PC-3 (cell line): ENCODE measurements at regions not wholly inside any gene's neighbourhood (a gene's known extent, or its start where the extent isn't known, plus 50 kb on each side); places are given as distances from the start of the nearest gene placed in this dataset.

Experiments
- ATAC-seq: fragments of 200-7000 bp; cut with Tn5 transposase; 2 replicates; pipeline ENCODE4 v1.9.1; 2020; ENCODE audit warnings: mild to moderate bottlenecking, moderate library complexity
- BruUV-seq: library from RNA; stranded (reverse); fragments of 400-500 nt; replicated peaks from 2 replicates; lab custom pipeline; 2021; lab: Mats Ljungman, UMichigan
- CTCF ChIA-PET: fragments of 300-600 bp; sonication (Branson Sonifier 250); formaldehyde crosslinking; loops from one replicate; lab custom pipeline; 2022; ENCODE audit warnings: antibody characterized with exemption; lab: Charles Lee
- POLR2A ChIA-PET: fragments of 300-600 bp; sonication (Branson Sonifier 250); formaldehyde crosslinking; loops from one replicate; lab custom pipeline; 2022; ENCODE audit warnings: antibody characterized with exemption; ENCODE audit not compliant: unreplicated experiment; lab: Charles Lee
- DNase-seq: peaks from one replicate; pipeline ENCODE4 v3.0.0-alpha.2; 2015
- H2AFZ ChIP-seq: fragments of 300-600 bp; sonication (generic); 2 replicates; pipeline ENCODE4 v1.6.0; 2016; ENCODE audit warnings: antibody characterized with exemption, low read length
- H3F3A ChIP-seq: fragments of 300-600 bp; sonication (generic); one replicate; pipeline ENCODE4 v1.6.0; 2017; ENCODE audit warnings: antibody characterized with exemption, low read length, control low read depth, mild to moderate bottlenecking; ENCODE audit not compliant: unreplicated experiment
- H3K27ac ChIP-seq: fragments of 300-600 bp; sonication (generic); 2 replicates; pipeline ENCODE4 v1.5.1; 2016; ENCODE audit warnings: mild to moderate bottlenecking, low read length
- H3K27me3 ChIP-seq: fragments of 300-600 bp; sonication (generic); 2 replicates; pipeline ENCODE4 v1.6.1; 2016; ENCODE audit warnings: low read length, mixed read lengths
- H3K36me3 ChIP-seq: fragments of 300-600 bp; sonication (generic); 2 replicates; pipeline ENCODE4 v1.6.1; 2016; ENCODE audit warnings: low read depth, mixed run types, low read length, mixed read lengths
- H3K4me1 ChIP-seq: fragments of 300-600 bp; sonication (generic); 2 replicates; pipeline ENCODE4 v1.5.1; 2016; ENCODE audit warnings: low read length; ENCODE audit not compliant: insufficient read depth
- H3K4me2 ChIP-seq: fragments of 300-600 bp; sonication (generic); 2 replicates; pipeline ENCODE4 v1.6.0; 2016; ENCODE audit warnings: low read length
- H3K4me3 ChIP-seq: fragments of 300-600 bp; sonication (generic); 2 replicates; pipeline ENCODE4 v1.5.1; 2016; ENCODE audit warnings: mild to moderate bottlenecking, low read length, mixed read lengths
- H3K79me2 ChIP-seq: fragments of 300-600 bp; sonication (generic); 2 replicates; pipeline ENCODE4 v1.6.1; 2017; ENCODE audit warnings: low read length, mixed read lengths
- H3K9ac ChIP-seq: fragments of 300-600 bp; sonication (generic); 2 replicates; pipeline ENCODE4 v1.6.0; 2016; ENCODE audit warnings: mild to moderate bottlenecking, low read length
- H3K9me2 ChIP-seq: fragments of 300-600 bp; sonication (generic); replicated peaks from 2 replicates; pipeline ENCODE4 v1.6.1; 2016; ENCODE audit warnings: mixed run types, low read length, mixed read lengths
- H3K9me3 ChIP-seq: fragments of 300-600 bp; sonication (generic); 2 replicates; pipeline ENCODE4 v1.6.1; 2016; ENCODE audit warnings: low read length, mixed read lengths
- H4K20me1 ChIP-seq: fragments of 300-600 bp; sonication (generic); 2 replicates; pipeline ENCODE4 v1.6.1; 2016; ENCODE audit warnings: low read length, mixed read lengths
- CTCF ChIP-seq: fragments of 300-600 bp; sonication (generic); conservative IDR thresholded peaks from 2 replicates; pipeline ENCODE4 v1.5.1; 2017; ENCODE audit warnings: antibody characterized with exemption, low read depth, mild to moderate bottlenecking, low read length
- EZH2 ChIP-seq: fragments of 300-600 bp; sonication (generic); IDR thresholded peaks from one replicate; pipeline ENCODE4 v1.6.1; 2017; ENCODE audit warnings: antibody characterized with exemption, mild to moderate bottlenecking, low read length; ENCODE audit not compliant: unreplicated experiment
- EZH2phosphoT487 ChIP-seq: fragments of 300-600 bp; sonication (generic); IDR thresholded peaks from 2 replicates; pipeline ENCODE4 v1.6.1; 2018; ENCODE audit warnings: mild to moderate bottlenecking, antibody characterized with exemption, low read length, borderline replicate concordance
- intact Hi-C: fragments of 100-400 bp; cut with micrococcal nuclease; formaldehyde crosslinking; loops from 2 replicates; pipeline ENCODE4 v1.9.0; 2023

- ChIA-PET POLR2A (no interaction called here), CTCF (no interaction called here)
- ATAC-seq (no peak), DNase-seq (no peak)
- H3K79me2 ChIP-seq = no peaks in the 10 kb centered on the region
- H3K9me3 ChIP-seq = no peaks in the 10 kb centered on the region
- intact Hi-C loops = no loop called here
- H3K4me3 ChIP-seq = no peak overlapping the region
- no peak overlapping the region for H3K4me2 ChIP-seq
- H2AFZ ChIP-seq = no peak overlapping the region
- H3K4me1 ChIP-seq = no peaks in the 10 kb centered on the region
- H4K20me1 ChIP-seq = no peaks in the 10 kb centered on the region
- TF ChIP-seq EZH2 (no peak), EZH2phosphoT487 (no peak), CTCF (no peak)
- H3K9me2 ChIP-seq = no peaks in the 10 kb centered on the region
- BruUV-seq = no TSS peak
- H3K27ac ChIP-seq = no peak overlapping the region
- H3K27me3 ChIP-seq = no peaks in the 10 kb centered on the region
- H3F3A ChIP-seq = no peaks in the 10 kb centered on the region
- H3K36me3 ChIP-seq = no peaks in the 10 kb centered on the region
- H3K9ac ChIP-seq = no peak overlapping the region
These were observed 1265.3 kb downstream of the CDH11 start for GRCh38 chr16:63856537-63856936.

- H3F3A ChIP-seq = no peaks in the 10 kb centered on the region
- BruUV-seq = no TSS peak
- no peak for DNase-seq
- H3K9me3 ChIP-seq = no peaks in the 10 kb centered on the region
- no peaks in the 10 kb centered on the region for H3K4me1 ChIP-seq
- no peaks in the 10 kb centered on the region for H3K36me3 ChIP-seq
- H3K79me2 ChIP-seq = no peaks in the 10 kb centered on the region
- no peaks in the 10 kb centered on the region for H4K20me1 ChIP-seq
- no peaks in the 10 kb centered on the region for H3K9me2 ChIP-seq
- ChIA-PET POLR2A (no interaction called here), CTCF (no interaction called here)
- peaks cover 5% of the 10 kb centered on the region for H3K27me3 ChIP-seq
- TF ChIP-seq EZH2phosphoT487 (no peak), CTCF (no peak), EZH2 (no peak)
- ATAC-seq = no peak
- intact Hi-C loops = no loop called here
- H3K27ac ChIP-seq = no peak overlapping the region
- H3K4me3 ChIP-seq = no peak overlapping the region
- H2AFZ ChIP-seq = no peak overlapping the region
- no peak overlapping the region for H3K4me2 ChIP-seq
- H3K9ac ChIP-seq = no peak overlapping the region
These were observed 1270.9 kb downstream of the CDH11 start for GRCh38 chr16:63850979-63851378.

GRCh38 chr16:63841271-63841670, 1280.6 kb downstream of the CDH11 start:
- no peak overlapping the region for H3K27ac ChIP-seq
- CTCF ChIA-PET = no interaction called here
- no TSS peak for BruUV-seq
- TF ChIP-seq EZH2phosphoT487 = no peak
- no peak for TF ChIP-seq EZH2
- no peak for TF ChIP-seq CTCF
- POLR2A ChIA-PET = no interaction called here
- no peaks in the 10 kb centered on the region for H3F3A ChIP-seq
- no peaks in the 10 kb centered on the region for H3K79me2 ChIP-seq
- H3K9me2 ChIP-seq = no peaks in the 10 kb centered on the region
- no peaks in the 10 kb centered on the region for H4K20me1 ChIP-seq
- intact Hi-C loops = no loop called here
- no peak overlapping the region for H3K4me2 ChIP-seq
- DNase-seq (no peak), ATAC-seq (no peak)
- H3K4me1 ChIP-seq = no peaks in the 10 kb centered on the region
- no peaks in the 10 kb centered on the region for H3K36me3 ChIP-seq
- no peak overlapping the region for H3K9ac ChIP-seq
- H2AFZ ChIP-seq = no peak overlapping the region
- no peaks in the 10 kb centered on the region for H3K9me3 ChIP-seq
- H3K27me3 ChIP-seq = no peaks in the 10 kb centered on the region
- no peak overlapping the region for H3K4me3 ChIP-seq
